Nucleus accumbens (tissue), 56 donors: ENCODE measurements at regions not wholly inside any gene's neighbourhood (a gene's known extent, or its start where the extent isn't known, plus 50 kb on each side); places are given as distances from the start of the nearest gene placed in this dataset.
"Not testable (repeated sequence)": the region's sequence is repeated elsewhere in the genome, so short reads cannot be mapped to it uniquely, and the experiment has no call there.

Experiments
- DNase-seq, 56 donors: peaks; one replicate each; lab custom pipeline; 2025; lab: John Stamatoyannopoulos, UW

DNA sequence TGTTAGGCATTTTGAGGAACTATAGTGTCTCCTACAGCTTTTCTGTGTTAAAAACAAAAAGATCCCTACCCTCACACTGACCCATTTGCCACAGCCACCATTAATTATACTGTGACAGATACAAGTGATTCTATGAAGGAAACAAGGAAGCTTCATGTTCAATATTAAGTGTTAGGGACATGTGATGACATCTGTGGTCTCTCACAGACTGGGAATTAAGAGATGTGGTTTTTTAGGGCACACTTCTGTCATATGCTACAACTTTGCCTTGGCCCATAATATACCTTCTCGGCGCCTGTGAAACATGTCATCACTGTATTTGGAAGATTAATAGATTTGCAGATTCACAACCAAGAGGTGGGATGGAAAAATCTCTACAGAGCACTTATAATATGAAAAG is 102.9 kb upstream of the TCF21 start:
- DNase-seq, result no peak

- DNase-seq, result no peak
Measured at GRCh38 chr6:133787122-133787521, 101.8 kb upstream of the TCF21 start.

GRCh38 chr6:133787859-133788505 is 100.9 kb upstream of the TCF21 start:
- DNase-seq, result no peak

DNA sequence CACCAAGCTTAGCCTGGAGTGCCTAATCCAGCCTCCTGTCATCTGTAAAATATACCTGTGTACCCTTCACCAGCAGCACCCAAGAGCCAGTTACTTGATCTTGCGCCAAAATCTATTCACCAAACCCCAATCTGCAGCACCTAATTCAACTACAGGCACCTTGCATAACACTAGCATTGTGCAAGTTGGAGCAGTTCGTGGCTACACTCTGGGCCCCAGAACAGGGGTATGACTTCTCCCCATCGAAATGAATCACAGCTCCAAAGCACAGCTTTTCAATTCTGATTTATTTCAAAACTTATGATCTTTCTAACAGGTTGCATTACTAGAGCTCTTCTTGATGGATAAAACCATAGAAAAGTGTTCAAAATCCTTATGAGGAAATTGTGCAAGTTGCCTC is 100.4 kb upstream of the TCF21 start:
- no peak for DNase-seq

DNA sequence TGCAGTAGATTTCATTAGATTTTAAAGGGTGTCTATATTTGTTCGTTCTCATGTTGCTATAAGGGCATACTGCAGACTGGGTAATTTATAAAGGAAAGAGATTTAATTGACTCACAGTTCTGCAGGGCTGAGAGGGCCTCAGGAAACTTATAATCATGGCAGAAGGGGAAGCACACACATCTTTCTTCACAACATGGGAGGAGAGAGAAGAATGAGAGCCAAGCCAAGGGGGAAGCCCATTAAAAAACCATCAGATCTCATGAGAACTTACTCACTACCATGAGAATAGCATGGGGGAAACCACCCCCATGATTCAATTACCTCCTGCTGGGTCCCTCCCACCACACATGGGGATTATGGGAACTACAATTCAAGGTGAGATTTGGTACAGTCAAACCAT is 99.5 kb upstream of the TCF21 start:
- not testable (repeated sequence) for DNase-seq

- DNase-seq, result not testable (repeated sequence)
Measured at GRCh38 chr6:133790756-133791155, 98.2 kb upstream of the TCF21 start.

DNA sequence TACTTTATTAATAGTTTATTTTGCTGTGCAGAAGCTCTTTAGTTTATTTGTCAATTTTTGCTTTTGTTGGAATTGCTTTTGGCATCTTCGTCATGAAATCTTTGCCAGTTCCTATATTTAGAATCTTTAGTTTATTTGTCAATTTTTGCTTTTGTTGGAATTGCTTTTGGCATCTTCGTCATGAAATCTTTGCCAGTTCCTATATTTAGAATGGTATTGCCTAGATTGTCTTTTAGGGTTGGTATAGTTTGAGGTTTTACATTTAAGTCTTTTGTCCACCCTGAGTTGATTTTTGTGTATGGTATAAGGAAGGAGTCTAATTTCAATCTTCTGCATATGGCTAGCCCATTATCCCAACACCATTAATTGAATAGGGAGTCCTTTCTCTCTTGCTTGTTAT is 93.9 kb upstream of the TCF21 start:
- DNase-seq, result not testable (repeated sequence)

DNA sequence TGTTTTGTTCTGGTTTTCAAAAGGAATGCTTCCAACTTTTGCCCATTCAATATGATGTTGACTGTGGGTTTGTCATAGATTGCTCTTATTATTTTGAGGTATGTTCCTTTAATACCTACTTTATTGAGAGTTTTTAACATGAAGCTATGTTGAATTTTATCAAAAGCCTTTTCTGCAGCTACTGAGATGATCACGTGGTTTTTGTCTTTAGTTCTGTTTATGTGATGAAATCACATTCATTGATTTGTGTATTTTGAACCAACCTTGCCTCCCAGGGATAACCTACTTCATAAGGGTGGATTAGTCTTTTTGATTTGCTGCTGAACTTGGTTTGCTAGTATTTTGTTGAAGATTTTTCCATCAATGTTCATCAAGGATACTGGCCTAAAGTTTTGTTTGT is 92.7 kb upstream of the TCF21 start:
- DNase-seq, result no peak

GRCh38 chr6:133799043-133799442 is 89.9 kb upstream of the TCF21 start:
- no peak for DNase-seq

DNA sequence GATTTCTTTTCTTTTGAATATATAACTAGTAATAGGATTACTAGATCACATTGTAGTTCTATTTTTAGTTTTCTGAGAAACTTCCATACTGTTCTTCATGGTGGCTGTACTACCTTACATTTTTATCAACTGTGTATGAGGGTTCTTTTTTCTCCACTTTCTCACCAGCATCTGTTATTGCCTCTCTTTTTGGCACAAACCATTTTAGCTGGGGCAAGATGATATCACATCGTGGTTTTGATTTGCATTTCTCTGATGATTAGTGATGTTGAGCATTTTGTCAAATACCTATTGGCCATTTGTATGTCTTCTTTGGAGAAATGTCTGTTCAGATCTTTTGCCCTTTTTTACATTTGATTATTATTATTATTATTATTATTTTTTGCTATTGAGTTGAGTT is 86.1 kb upstream of the TCF21 start:
- DNase-seq, result no peak

- no peak for DNase-seq
Measured at GRCh38 chr6:133804265-133804664, 84.6 kb upstream of the TCF21 start.

DNA sequence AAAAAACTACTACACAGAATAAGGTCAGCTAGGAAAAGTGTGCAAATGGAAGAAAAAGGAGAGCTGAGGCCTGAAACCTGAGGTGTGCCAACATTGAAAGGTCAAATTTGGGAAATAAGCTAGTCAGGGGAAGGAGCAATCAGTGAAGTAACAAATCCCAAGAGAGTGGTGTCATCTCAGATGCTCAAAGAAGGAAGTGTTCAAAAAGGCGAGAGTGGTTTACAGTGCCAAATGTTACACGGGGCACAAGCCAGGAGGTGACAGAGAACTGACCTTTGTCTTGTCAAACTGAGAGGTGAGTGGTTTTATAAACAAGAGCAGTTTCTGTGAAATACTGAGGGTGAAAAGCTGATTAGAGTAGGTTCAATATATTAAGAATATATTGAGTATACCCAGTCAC is 83.0 kb upstream of the TCF21 start:
- no peak for DNase-seq

DNA sequence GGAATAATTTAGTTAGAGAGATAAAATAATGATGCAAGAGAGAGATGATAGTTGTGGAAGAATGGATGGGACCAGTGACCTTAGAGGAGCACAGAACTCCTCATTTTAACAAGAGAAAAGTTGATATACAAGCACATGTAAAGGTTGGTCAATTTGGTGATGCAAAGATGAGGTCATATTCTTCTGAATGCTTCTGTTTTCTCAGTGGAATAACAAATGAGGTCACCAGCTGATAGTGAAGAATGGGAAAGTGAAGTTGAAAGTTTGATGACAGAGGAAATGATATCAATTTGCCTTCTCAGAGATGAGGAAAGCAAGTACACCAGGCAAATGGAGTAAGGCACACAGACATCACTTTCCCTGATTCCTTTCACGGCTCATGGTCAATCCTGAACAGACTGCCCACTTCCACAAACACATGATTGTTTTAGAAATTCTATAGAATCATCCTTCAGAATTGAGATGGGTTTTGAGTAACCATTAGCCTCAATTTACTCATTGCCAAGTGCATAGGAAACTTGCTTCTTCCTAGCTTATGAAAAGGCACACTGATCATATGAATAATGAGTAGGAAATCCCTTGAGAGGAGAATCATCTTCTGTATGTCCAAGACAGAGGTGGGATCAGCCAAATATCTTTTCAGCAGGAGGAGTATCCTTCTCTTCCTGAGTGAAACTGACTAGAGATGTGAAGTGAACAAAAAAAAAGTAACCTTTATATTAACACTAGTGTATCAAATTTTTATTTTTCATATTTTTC is 82.4 kb upstream of the TCF21 start:
- DNase-seq, result no peak

- no peak for DNase-seq
Measured at GRCh38 chr6:133807501-133807900, 81.4 kb upstream of the TCF21 start.

DNA sequence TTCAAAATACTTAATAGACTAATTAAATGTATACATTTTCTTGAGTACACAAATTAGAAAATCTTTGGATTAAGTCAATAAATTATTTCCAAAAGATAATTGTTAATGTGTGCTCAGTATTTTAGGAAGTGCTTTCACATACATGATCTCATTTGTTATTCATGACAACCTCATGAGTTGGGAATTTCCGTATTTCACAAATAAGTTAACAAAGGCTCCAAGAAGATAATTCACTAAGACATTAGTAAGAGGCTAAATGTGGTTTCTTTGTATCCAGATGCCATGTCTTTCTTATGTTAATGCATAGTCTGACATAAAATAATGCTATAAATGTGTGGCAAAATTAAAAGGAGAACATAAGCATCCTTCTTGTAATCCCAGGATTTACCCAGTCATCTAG is 79.5 kb upstream of the TCF21 start:
- no peak for DNase-seq

- no peak for DNase-seq
Measured at GRCh38 chr6:133811557-133811956, 77.4 kb upstream of the TCF21 start.

DNA sequence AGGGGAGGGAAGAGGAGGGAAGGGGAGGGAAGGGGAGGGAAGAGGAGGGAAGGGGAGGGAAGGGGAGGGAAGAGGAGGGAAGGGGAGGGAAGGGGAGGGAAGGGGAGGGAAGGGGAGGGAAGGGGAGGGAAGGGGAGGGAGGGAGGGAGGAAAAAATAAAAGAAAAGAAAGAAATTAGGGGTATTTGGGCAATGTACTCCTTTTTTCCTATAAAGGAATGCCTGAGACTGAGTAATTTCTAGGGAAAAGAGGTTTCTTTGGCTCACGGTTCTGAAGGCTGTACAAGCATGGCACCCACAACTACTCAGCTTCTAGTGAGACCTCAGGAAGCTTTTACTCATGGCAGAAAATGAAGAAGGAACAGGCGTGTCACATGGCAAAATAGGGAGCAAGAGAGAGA is 76.5 kb upstream of the TCF21 start:
- not testable (repeated sequence) for DNase-seq

DNA sequence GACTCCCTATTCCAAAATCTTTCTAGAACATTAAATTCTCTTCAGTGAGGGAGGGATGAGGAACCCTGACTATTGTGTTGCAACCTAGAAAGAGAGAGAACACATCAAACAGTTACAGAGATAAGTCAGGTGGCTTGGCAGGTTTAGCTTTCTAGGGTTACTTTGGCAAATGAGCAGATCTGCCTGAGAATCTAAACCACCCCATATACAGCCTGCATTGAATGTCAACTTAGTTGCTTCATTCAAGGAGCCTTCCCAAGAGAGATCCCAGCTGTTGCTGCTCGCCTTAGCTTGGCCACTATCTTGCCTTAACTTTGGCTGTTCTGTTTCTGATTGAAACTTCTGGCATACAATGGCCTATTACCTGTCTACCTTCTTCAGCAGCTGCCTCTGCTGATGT is 74.7 kb upstream of the TCF21 start:
- DNase-seq, result no peak

DNA sequence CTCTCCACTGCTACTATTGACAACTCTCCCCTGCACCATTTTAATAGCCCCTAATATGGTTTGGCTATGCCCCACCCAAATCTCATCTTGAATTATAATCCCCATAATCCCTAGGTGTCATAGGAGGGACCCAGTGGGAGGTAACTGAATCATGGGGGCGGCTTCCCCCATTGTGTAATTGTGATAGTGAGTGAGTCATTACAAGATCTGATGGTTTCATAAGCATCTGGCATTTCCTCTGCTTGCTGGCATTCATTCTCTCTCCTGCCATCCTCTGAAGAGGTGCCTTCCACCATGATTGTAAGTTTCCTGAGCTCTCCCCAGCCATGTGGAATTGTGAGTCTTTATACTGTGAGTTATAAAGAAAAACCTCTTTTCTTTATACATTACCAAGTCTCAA is 74.1 kb upstream of the TCF21 start:
- DNase-seq, result no peak

GRCh38 chr6:133815313-133815712 is 73.6 kb upstream of the TCF21 start:
- DNase-seq, result no peak

GRCh38 chr6:133816171-133816570 is 72.7 kb upstream of the TCF21 start:
- DNase-seq, result no peak

DNA sequence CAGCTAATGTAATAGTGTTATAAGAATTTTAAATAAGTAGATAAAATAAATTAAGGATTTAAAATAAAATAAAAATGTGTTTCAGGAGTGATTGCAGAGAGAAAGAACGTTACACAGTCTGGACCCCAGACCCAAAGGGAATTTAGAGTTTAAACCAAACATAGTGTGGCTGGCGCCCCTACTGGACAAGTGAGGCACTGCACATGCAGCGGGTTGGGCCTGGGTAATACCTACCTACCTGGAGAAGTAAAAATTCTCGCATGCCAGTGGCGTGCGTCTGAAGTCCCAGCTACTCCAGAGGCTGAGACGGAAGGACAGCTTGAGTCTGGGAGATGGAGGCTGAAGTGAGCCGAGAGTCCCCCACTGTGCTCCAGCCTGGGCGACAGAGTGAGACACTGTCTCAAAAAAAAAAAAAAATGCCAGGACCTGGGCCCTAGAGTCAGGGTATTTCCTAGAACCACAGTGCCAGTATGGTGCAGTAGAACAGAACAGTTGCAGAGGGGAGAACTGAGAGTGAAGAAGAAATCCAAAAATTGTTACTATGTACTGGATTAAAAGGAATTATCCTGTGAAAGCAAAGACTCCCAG is 71.4 kb upstream of the TCF21 start:
- DNase-seq, result no peak
